K562 (cell line): ENCODE measurements at regions not wholly inside any gene's neighbourhood (a gene's known extent, or its start where the extent isn't known, plus 50 kb on each side); places are given as distances from the start of the nearest gene placed in this dataset.

Experiments
- ASH1L ChIP-seq: fragments of 450-650 bp; IDR thresholded peaks from 2 replicates; pipeline ENCODE4 v1.6.1; 2018; ENCODE audit warnings: borderline replicate concordance, mild to moderate bottlenecking, low read depth; ENCODE audit not compliant: partially characterized antibody
- BCOR ChIP-seq: fragments of 450-650 bp; IDR thresholded peaks from 2 replicates; pipeline ENCODE4 v1.6.1; 2016
- FOXM1 ChIP-seq, 2 experiments: fragments of 450-650 bp in 1 of 2; sonication (generic) in 1 of 2; formaldehyde crosslinking in 1 of 2; IDR thresholded peaks; 2 replicates each; pipeline versions ENCODE4 v1.6.1 to v1.9.0; 2017 to 2022; ENCODE audit warnings: low read depth in 2 of 2, mild to moderate bottlenecking in 2 of 2, missing genetic modification reagents in 1 of 2, moderate library complexity in 1 of 2
- GTF2B ChIP-seq: IDR thresholded peaks from 2 replicates; pipeline ENCODE4 v1.6.1; 2011; ENCODE audit not compliant: insufficient read length; ENCODE audit errors: extremely low read depth
- HINFP ChIP-seq: fragments of 450-650 bp; conservative IDR thresholded peaks from 2 replicates; pipeline ENCODE4 v1.6.1; 2016; ENCODE audit warnings: missing genetic modification characterization, low read depth, mild to moderate bottlenecking, control low read depth, missing compliant biosample characterization
- KDM5B ChIP-seq: fragments of 200-600 bp; sonication (generic); IDR thresholded peaks from 2 replicates; pipeline ENCODE4 v1.6.1; 2012; ENCODE audit warnings: low read depth, mild to moderate bottlenecking, moderate library complexity, low read length, control low read depth, inconsistent platforms; ENCODE audit not compliant: insufficient replicate concordance
- KLF1 ChIP-seq: fragments of 450-650 bp; IDR thresholded peaks from 2 replicates; pipeline ENCODE4 v1.6.1; 2016; ENCODE audit warnings: missing genetic modification characterization, missing compliant biosample characterization
- MTA3 ChIP-seq: fragments of 450-650 bp; formaldehyde crosslinking; IDR thresholded peaks from 2 replicates; pipeline ENCODE4 v1.6.1; 2017; ENCODE audit warnings: mild to moderate bottlenecking, borderline replicate concordance
- NR0B1 ChIP-seq: fragments of 450-650 bp; IDR thresholded peaks from one replicate; pipeline ENCODE4 v1.6.1; 2018; ENCODE audit warnings: mild to moderate bottlenecking, moderate library complexity; ENCODE audit not compliant: partially characterized antibody
- RCOR1 ChIP-seq, 2 experiments: IDR thresholded peaks; 2 replicates each; pipeline ENCODE4 v1.6.1; 2012; ENCODE audit warnings: low read depth in 2 of 2, low read length in 2 of 2, borderline replicate concordance in 1 of 2, improper control_type of control experiment in 1 of 2
- U2AF2 ChIP-seq: fragments of 200-400 bp; formaldehyde crosslinking; optimal IDR thresholded peaks from 2 replicates; pipeline ENCODE3; 2017; ENCODE audit warnings: low read depth, mild to moderate bottlenecking, low read length
- VEZF1 ChIP-seq: fragments of 200-800 bp; sonication (Bioruptor generic); IDR thresholded peaks from 2 replicates; pipeline ENCODE4 v1.6.1; 2017; ENCODE audit warnings: missing genetic modification characterization, missing compliant biosample characterization
- ZNF518B ChIP-seq: fragments of 250-450 bp; sonication (Bioruptor Pico); IDR thresholded peaks from 2 replicates; pipeline ENCODE4 v1.5.0; 2021; ENCODE audit warnings: mild to moderate bottlenecking, moderate library complexity

GRCh38 chr2:204436230-204436629 is 109.0 kb upstream of the PARD3B start (continued):
- TF ChIP-seq KDM5B: no peak
- no peak for TF ChIP-seq GTF2B
- TF ChIP-seq HINFP: no peak
- TF ChIP-seq VEZF1 (CRISPR knock-in tag): no peak
- TF ChIP-seq MTA3: no peak
- no peak for TF ChIP-seq FOXM1 (IDR thresholded peaks at IDR 0.05; ENCODE audit: low read depth)
- TF ChIP-seq FOXM1 (CRISPR knock-in tag; IDR thresholded peaks at IDR 0.05; ENCODE audit: low read depth): no peak
- no peak for TF ChIP-seq BCOR
- no peak for TF ChIP-seq KLF1 (tag)
- TF ChIP-seq U2AF2: no peak
- TF ChIP-seq RCOR1 (IDR thresholded peaks at IDR 0.05; ENCODE audit: borderline replicate concordance in 1 of 2, low read depth in 2 of 2, low read length in 2 of 2): no peak
- no peak for TF ChIP-seq ASH1L
- no peak for TF ChIP-seq ZNF518B
- no peak for TF ChIP-seq NR0B1
- TF ChIP-seq, all 486 proteins: peak for 0
